Transverse colon (tissue), 4 donors: ENCODE measurements at regions not wholly inside any gene's neighbourhood (a gene's known extent, or its start where the extent isn't known, plus 50 kb on each side); places are given as distances from the start of the nearest gene placed in this dataset.

Experiments used
- CTCF ChIP-seq, 5 experiments: fragments of 200-600 bp in 3 of 5; fragments of 450-650 bp in 2 of 5; sonication (generic) in 3 of 5; IDR thresholded peaks; 1 replicate in 2 of 5; 2 replicates in 3 of 5; pipeline ENCODE4 v1.5.1; 2016 to 2017; ENCODE audit warnings: antibody characterized with exemption in 5 of 5, inconsistent platforms in 3 of 5, mild to moderate bottlenecking in 2 of 5, moderate library complexity in 1 of 5
- EP300 ChIP-seq: sonication (generic); formaldehyde crosslinking; IDR thresholded peaks from one replicate; pipeline ENCODE4 v1.6.1; 2017; ENCODE audit warnings: antibody characterized with exemption, low read depth
- POLR2A ChIP-seq: fragments of 450-650 bp; IDR thresholded peaks from one replicate; pipeline ENCODE4 v1.6.1; 2016; ENCODE audit warnings: antibody characterized with exemption, mild to moderate bottlenecking, moderate library complexity
- POLR2AphosphoS5 ChIP-seq, 3 donors: sonication (generic); formaldehyde crosslinking; IDR thresholded peaks; one replicate each; pipeline ENCODE4 v1.6.1; 2016; ENCODE audit warnings: antibody characterized with exemption in 3 of 3

GRCh38 chr9:21696411-21696871, 106.0 kb upstream of the MTAP start:
- no peak for TF ChIP-seq CTCF (IDR thresholded peaks at IDR 0.05)
- no peak for TF ChIP-seq POLR2A
- TF ChIP-seq EP300 = no peak
- TF ChIP-seq POLR2AphosphoS5 (IDR thresholded peaks at IDR 0.05) = no peak
